ENCODE measurements at regions not wholly inside any gene's neighbourhood (a gene's known extent, or its start where the extent isn't known, plus 50 kb on each side); places are given as distances from the start of the nearest gene placed in this dataset.

GRCh38 chr14:21820631-21821030, 147.0 kb upstream of the OR4E1 start:
- no peak for TF ChIP-seq YY1 (IDR thresholded peaks at IDR 0.05; ENCODE audit: low read depth)
- no peak for TF ChIP-seq NFIC (IDR thresholded peaks at IDR 0.05)
- TF ChIP-seq TAF1 (IDR thresholded peaks at IDR 0.05; ENCODE audit: low read depth) = no peak
- no peak for TF ChIP-seq CEBPB (IDR thresholded peaks at IDR 0.05)
- no peak for TF ChIP-seq ZBTB7A (IDR thresholded peaks at IDR 0.05; ENCODE audit: low read depth)
- TF ChIP-seq FOXM1 (IDR thresholded peaks at IDR 0.05; ENCODE audit: borderline replicate concordance, low read depth) = no peak
- no peak for TF ChIP-seq MAX (IDR thresholded peaks at IDR 0.05)
- TF ChIP-seq EP300 (IDR thresholded peaks at IDR 0.05; ENCODE audit: borderline replicate concordance) = no peak
- TF ChIP-seq TEAD4 (IDR thresholded peaks at IDR 0.05) = no peak
- TF ChIP-seq EGR1 (IDR thresholded peaks at IDR 0.05) = no peak
- no peak for TF ChIP-seq CREB1 (IDR thresholded peaks at IDR 0.05; ENCODE audit: low read depth)
- no peak for TF ChIP-seq RAD21 (IDR thresholded peaks at IDR 0.05; ENCODE audit: low read depth)
- no peak for TF ChIP-seq TCF12 (IDR thresholded peaks at IDR 0.05; ENCODE audit: low read depth)
- TF ChIP-seq USF1 (IDR thresholded peaks at IDR 0.05) = no peak

GRCh38 chr14:21807975-21808374, 134.4 kb upstream of the OR4E1 start:
- TF ChIP-seq REST (IDR thresholded peaks at IDR 0.05; ENCODE audit: low read depth) (no peak), NFIC (IDR thresholded peaks at IDR 0.05) (no peak), RAD21 (IDR thresholded peaks at IDR 0.05; ENCODE audit: low read depth) (no peak)

GRCh38 chr14:21804981-21805380, 131.4 kb upstream of the OR4E1 start:
- TF ChIP-seq USF1 (IDR thresholded peaks at IDR 0.05) (no peak), EP300 (IDR thresholded peaks at IDR 0.05; ENCODE audit: borderline replicate concordance) (no peak), EGR1 (IDR thresholded peaks at IDR 0.05) (no peak), NFIC (IDR thresholded peaks at IDR 0.05) (no peak), YY1 (IDR thresholded peaks at IDR 0.05; ENCODE audit: low read depth) (no peak), TCF12 (IDR thresholded peaks at IDR 0.05; ENCODE audit: low read depth) (no peak), FOXM1 (IDR thresholded peaks at IDR 0.05; ENCODE audit: borderline replicate concordance, low read depth) (no peak), RAD21 (IDR thresholded peaks at IDR 0.05; ENCODE audit: low read depth) (no peak), REST (IDR thresholded peaks at IDR 0.05; ENCODE audit: low read depth) (no peak), ZBTB7A (IDR thresholded peaks at IDR 0.05; ENCODE audit: low read depth) (no peak), CEBPB (IDR thresholded peaks at IDR 0.05) (no peak), TEAD4 (IDR thresholded peaks at IDR 0.05) (no peak), TAF1 (IDR thresholded peaks at IDR 0.05; ENCODE audit: low read depth) (no peak), CREB1 (IDR thresholded peaks at IDR 0.05; ENCODE audit: low read depth) (no peak), MAX (IDR thresholded peaks at IDR 0.05) (no peak)

GRCh38 chr14:21802441-21802840, 128.8 kb upstream of the OR4E1 start:
- TF ChIP-seq TAF1 (IDR thresholded peaks at IDR 0.05; ENCODE audit: low read depth) (no peak), REST (IDR thresholded peaks at IDR 0.05; ENCODE audit: low read depth) (no peak), EGR1 (IDR thresholded peaks at IDR 0.05) (no peak), YY1 (IDR thresholded peaks at IDR 0.05; ENCODE audit: low read depth) (no peak), RAD21 (IDR thresholded peaks at IDR 0.05; ENCODE audit: low read depth) (no peak), CEBPB (IDR thresholded peaks at IDR 0.05) (no peak), FOXM1 (IDR thresholded peaks at IDR 0.05; ENCODE audit: borderline replicate concordance, low read depth) (no peak), TCF12 (IDR thresholded peaks at IDR 0.05; ENCODE audit: low read depth) (no peak), MAX (IDR thresholded peaks at IDR 0.05) (no peak), CREB1 (IDR thresholded peaks at IDR 0.05; ENCODE audit: low read depth) (no peak), USF1 (IDR thresholded peaks at IDR 0.05) (no peak), TEAD4 (IDR thresholded peaks at IDR 0.05) (no peak), ZBTB7A (IDR thresholded peaks at IDR 0.05; ENCODE audit: low read depth) (no peak), EP300 (IDR thresholded peaks at IDR 0.05; ENCODE audit: borderline replicate concordance) (no peak), NFIC (IDR thresholded peaks at IDR 0.05) (no peak)
